HG02938 (cell line): ENCODE measurements at regions not wholly inside any gene's neighbourhood (a gene's known extent, or its start where the extent isn't known, plus 50 kb on each side); places are given as distances from the start of the nearest gene placed in this dataset.

Experiments used
- ATAC-seq: cut with Tn5 transposase; IDR thresholded peaks from one replicate; pipeline ENCODE4 v1.9.1; 2021; ENCODE audit warnings: mild to moderate bottlenecking, moderate library complexity; ENCODE audit not compliant: unreplicated experiment

DNA sequence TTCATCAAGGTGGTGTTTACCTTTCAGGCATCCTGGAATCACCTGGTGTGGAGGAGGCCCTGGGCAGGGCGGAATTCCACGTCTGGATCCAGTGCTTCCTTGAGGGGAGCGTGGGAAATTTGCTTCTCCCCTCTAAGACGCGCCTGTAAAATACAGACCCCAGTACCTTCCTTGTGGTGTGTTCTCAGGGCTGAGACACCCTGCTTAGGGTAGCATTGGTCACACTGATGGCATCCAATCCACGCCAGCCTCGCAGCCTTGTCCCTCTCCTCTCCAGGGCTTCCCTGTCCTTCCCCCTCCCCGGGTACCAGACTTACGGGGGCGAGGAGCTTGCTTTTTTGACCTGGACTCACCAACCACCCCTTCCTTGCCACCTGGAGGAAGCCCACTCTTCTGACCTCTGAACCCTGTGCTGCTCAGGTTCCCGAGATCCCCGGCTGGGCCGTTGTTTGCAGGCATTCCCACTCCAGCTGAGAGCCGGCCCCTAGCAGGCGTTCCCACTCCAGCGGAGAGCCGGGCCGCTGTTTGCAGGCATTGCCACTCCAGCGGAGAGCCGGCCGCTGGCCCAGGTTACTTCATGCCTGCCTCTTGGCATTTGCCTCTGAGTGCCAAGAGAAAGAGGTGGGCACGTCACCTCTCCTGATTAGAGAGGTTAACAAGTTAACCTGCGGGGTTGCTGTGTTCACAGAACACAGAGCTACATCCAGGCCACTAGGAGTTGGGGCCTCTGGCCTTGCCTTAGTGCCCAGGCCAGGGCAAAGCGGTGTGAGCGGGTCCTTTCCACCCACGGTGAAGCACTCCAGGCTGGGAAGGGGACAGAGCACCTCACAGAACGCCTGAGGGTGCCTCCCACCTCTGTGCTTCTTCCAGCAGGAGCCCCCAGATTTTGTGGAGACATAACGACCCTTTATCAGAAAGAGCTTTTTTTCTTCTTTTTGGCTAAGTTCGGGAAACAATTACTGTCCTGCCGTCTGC, 254.0 kb upstream of the PPP2R2D start:
- no peak for ATAC-seq

GRCh38 chr10:131647789-131648188, 253.0 kb upstream of the PPP2R2D start:
- ATAC-seq = no peak

DNA sequence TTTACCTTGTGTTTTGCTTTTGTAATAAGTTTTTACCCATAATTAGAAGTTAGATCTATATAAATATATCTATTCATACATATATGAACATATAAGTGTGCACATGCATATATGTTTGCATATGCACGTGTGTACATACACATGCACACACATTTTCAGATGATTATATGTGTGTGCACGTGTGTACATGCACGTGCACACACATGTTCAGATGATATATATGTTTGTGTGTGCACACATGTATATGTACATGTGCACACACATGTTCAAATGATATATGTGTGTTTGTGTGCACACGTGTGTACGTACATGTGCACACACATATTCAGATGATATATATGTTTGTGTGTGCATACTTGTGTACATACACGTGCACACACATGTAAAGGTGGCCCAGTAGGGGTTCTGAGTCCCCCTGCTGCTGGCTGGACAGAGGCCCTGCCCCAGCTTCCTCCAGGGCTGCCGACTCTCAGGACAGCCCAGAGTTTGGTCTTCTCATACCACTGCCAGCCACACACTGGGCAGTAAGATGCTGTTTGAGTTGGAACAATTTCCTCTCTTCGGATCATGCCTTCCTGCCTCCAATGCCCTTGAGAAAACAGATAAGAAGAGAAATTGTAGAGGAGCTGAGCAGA, 252.3 kb upstream of the PPP2R2D start:
- ATAC-seq = no peak

GRCh38 chr10:131649617-131650016, 251.2 kb upstream of the PPP2R2D start:
- no peak for ATAC-seq

DNA sequence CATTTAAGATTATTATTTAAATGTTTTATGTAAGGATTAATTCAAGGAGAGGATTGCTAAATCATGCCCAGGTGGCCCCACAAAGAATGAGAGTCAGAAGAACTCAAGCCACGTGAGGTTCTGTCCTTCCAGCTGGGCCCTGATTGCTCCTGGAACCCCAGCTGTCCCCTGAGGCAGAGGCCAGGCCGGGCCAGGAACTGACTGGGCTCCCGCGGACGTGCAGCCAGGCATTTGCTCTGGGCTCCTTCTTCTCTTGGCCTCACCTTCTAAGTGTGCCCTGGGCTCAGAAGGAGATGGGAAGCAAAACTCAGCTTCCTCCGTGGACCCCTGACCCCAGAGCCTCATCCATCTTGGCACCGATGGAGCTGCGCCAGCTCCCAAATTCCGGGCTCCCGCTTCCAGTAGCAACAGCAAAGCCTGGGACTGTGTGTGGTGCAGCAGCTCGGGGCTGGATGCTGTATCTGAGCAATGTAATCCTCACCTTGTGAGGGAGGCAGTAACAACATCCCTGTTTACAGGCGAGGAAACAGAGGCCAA, 250.6 kb upstream of the PPP2R2D start:
- no peak for ATAC-seq

GRCh38 chr10:131650771-131651673, 249.8 kb upstream of the PPP2R2D start:
- ATAC-seq = no peak

DNA sequence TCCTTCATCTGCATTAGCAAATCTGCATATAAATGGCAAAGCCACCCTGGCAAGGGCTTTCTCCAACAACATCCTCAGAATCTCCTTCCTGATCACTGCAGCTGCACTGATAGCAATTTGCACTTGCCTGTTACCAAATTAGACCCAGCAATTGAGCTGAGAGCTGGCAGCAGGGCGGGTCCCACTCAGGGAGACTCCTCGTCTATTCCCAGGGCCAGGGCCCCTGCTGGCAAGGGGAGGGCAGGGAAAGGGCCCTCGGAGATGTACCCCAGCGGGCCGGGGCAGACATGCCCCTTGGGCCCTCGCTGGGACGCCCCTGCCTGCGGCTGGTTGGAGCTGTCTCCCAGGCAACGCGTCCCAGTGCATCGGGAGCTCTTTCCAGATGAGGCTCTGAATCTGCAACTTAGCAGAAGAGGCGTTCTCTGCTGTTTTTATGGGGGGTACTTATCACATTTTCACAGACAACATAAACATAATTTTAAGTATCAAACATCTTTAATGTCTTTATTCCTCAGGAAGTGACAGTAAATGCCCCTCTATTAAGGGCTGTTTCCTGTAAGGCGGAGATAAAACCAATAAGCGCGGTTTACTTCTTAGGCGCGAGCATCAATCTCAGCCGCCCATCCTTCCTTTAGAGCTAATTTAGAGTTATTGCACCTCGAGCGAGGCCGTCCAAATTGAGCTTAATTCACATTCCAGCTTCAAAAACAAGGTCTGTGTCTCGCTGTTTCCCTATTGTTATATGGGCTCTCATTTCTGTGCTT, 249.0 kb upstream of the PPP2R2D start:
- ATAC-seq = no peak

DNA sequence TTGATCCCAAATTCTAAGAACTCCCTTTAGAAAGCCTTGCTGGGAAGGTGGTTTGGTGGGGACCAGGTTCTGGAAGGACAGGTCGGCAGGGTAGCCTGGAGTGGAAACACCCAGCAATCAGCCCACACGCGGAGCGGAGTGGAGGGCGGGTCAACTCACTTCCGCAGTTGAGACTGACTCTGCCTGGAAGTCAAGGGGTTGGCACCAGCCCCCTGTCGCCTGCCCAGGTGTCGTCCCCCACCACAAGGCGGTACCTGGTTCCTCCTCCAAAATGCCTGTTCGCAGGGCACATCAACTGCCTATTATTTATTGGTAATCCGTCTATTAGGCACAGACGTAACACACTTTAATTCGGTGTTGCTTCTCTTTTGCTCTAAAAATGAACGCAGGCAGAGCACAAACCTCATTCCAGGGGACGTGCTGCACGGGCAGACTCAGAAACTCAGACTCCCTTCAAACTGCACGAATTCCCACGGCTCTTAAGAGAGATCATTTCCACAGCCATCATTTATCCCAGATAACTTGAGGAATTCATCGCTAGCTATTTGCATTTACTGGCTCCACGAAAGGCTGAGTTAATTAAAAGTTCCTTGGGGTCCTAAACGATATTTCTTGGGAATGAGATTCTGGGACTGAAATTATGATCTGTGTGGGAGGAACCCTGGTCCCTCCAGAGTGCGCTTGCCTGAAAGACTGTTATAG, 248.2 kb upstream of the PPP2R2D start:
- no peak for ATAC-seq

GRCh38 chr10:131653140-131653539, 247.7 kb upstream of the PPP2R2D start:
- no peak for ATAC-seq

GRCh38 chr10:131653554-131654470, 247.0 kb upstream of the PPP2R2D start:
- ATAC-seq = no peak

DNA sequence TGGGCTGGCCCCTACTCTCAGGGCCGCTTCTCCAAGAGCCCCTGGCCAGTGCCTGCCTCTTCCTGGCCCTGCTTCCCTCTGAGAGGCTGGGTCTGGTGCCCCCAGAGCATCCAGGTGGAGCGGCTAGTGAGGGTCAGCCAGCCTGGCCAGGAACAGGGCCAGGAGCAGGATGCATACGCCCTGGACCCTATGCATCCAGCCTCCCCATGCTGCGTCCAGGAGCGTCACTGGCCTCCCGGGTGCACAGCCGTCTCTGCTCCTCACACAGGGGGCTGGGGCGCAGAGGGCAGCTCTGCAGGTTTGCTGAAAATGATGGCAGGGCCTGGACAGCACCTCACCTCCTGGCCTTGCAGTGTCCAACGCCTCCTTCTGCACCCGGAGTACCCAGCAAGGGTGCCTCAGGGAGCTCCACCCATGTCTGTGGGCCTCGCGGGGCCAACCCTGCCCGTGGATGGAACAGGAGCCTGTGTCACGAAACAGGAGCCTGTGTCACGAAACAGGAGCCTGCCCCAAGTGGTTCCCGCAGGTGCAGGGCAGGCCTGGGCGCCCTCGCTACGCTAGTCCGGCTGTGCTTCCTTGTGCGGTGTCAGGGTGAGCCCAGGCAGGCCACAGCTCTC, 246.2 kb upstream of the PPP2R2D start:
- no peak for ATAC-seq

- no peak for ATAC-seq
These were observed 245.5 kb upstream of the PPP2R2D start for GRCh38 chr10:131655101-131655849.

DNA sequence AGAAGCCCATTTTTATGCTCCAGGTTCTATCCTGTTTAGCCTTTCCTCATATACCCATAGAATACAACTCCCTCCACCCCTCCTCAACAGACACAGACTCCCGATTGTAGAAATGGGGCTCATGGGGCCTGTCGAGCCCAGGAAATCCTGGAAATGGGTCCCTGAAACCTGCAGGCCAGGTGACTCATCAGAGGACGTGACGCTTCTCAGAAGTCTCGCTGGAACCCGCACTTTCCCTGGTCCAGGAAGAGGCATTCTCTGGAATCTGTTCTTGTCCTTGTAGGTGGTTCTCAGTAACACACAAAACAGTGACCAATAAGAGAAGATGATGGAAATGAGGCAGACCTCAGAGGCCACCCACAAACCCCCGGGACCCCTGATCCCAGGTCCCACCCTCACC, 244.8 kb upstream of the PPP2R2D start:
- no peak for ATAC-seq

GRCh38 chr10:131656431-131656841, 244.4 kb upstream of the PPP2R2D start:
- ATAC-seq = no peak

DNA sequence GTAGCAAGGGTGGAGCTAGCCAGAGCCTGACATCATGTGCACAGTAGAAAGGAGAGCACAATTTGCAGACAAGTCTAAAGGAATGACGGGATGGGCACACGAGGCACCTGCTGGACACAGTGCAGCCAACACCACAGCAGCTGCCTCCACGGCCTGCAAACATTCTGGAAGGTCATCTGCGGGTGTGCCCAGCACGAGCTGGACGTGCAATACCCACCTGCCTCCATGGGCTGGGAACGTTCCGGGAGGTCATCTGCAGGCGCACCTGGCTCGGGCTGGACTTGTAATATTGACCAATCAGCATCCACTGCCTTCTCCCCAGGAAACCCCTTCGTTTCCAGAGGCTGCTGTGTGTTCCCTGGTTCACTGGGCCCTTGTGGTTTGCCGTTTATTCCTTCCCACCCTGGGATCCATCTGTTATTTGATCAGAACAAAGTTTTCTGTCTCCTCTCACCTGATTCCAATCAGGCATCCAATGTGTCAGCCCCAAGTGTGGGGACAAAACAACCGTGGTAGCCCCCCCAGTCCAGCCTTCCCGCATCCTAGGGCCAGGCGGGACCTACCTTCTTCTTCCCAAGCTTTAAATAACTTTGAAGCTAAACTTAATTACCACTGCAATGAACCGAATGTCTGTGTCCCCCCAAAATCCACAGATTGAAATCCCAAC, 243.4 kb upstream of the PPP2R2D start:
- ATAC-seq = no peak

DNA sequence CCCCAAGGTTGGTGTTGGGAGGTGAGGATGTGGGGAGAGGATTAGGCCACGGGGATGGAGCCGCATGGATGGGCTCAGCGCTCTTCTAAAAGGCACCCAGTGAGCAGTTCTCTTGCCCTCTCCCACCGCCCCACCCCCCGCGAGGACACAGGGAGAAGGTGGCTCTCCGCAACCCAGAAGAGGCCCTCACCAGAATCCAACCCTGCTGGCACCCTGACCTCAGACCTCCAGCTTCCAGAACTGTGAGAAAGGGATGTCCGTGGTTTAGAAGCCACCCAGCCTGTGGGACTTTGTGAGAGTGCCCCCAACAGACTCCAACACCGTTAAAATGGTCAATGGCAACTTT, 242.8 kb upstream of the PPP2R2D start:
- no peak for ATAC-seq
